ENCODE measurements at regions not wholly inside any gene's neighbourhood (a gene's known extent, or its start where the extent isn't known, plus 50 kb on each side); places are given as distances from the start of the nearest gene placed in this dataset.

DNA sequence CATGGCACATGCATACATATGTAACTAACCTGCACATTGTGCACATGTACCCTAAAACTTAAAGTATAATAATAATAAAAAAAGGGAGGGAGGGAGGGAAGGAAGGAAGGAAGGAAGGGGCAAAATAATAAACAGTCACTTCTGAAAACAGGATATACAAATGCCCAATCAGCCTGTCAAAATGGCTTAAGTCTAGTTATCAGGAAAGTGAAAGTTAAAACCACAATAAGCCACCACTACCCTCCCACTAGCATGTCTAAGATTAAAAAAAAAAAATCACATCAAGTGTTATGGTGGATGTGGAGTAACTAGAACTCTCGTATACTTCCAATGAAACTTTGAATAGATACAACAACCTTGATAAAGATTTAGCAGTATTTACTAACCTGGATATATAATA is 145.6 kb upstream of the GMNC start:
- H3K36me3 Mint-ChIP-seq, result no peaks in the 10 kb centered on the region
- H3K27ac Mint-ChIP-seq, result no peak overlapping the region
- H3K4me3 Mint-ChIP-seq, result no peak overlapping the region
- H3K4me1 Mint-ChIP-seq (ENCODE audit: low read depth), result no peaks in the 10 kb centered on the region
- CTCF ChIA-PET, result no interaction called here
- H3K27me3 Mint-ChIP-seq, result peaks cover 1% of the 10 kb centered on the region
- DNase-seq, result no peak
- intact Hi-C loops (cut with micrococcal nuclease), result no loop called here
- POLR2A ChIA-PET, result no interaction called here
- H3K9me3 Mint-ChIP-seq, result peaks cover 12% of the 10 kb centered on the region

DNA sequence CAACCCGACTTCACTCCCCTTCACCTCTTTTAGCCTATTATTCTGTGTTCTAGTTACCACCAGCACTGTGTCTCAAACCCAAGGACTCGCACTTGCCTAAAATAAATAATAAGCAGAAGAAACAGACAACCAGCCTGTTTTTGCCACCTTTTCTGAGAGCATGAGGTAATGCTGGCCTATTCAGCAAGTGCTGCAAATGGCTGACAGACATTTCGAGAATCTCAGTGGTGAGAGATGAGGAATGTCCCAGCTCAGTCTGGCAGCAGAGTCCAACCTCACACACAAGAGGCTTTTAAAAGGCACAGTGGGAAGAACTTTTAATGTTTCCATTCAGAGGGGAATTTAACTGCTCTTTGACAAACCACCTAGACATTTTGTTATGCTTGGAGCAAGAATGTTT is 143.3 kb upstream of the GMNC start:
- Mint-ChIP-seq H3K27ac (no peak overlapping the region), H3K36me3 (no peaks in the 10 kb centered on the region), H3K4me1 (ENCODE audit: low read depth) (no peaks in the 10 kb centered on the region), H3K9me3 (peaks cover 6% of the 10 kb centered on the region), H3K27me3 (peaks cover 1% of the 10 kb centered on the region), H3K4me3 (no peak overlapping the region)
- intact Hi-C loops (cut with micrococcal nuclease), result no loop called here
- DNase-seq, result no peak
- POLR2A ChIA-PET, result no interaction called here
- CTCF ChIA-PET, result no interaction called here

DNA sequence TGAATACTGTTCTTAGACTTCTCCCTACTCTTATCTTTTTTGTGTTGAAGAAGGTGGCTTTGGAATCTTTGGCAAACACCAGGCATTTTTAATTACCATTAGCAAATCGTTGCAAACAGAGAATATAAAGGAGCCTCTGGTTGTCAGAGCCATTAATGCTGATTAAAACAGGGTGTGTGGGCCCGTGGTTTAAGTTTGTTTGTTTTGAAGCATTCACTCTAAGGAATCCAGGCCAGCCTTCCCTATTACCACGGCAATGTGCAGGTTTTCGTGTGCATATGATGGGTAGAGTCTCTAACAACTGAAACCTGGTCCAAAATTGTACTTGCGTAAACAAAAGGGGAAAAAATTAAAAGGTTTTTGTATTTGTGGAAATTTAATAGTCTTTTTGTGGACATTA is 141.2 kb upstream of the GMNC start:
- intact Hi-C loops (cut with micrococcal nuclease), result no loop called here
- ChIA-PET CTCF (no interaction called here), POLR2A (no interaction called here)
- Mint-ChIP-seq H3K27me3 (peaks cover 1% of the 10 kb centered on the region), H3K27ac (no peak overlapping the region), H3K36me3 (no peaks in the 10 kb centered on the region), H3K4me3 (no peak overlapping the region), H3K9me3 (no peaks in the 10 kb centered on the region), H3K4me1 (ENCODE audit: low read depth) (no peaks in the 10 kb centered on the region)
- DNase-seq, result no peak

DNA sequence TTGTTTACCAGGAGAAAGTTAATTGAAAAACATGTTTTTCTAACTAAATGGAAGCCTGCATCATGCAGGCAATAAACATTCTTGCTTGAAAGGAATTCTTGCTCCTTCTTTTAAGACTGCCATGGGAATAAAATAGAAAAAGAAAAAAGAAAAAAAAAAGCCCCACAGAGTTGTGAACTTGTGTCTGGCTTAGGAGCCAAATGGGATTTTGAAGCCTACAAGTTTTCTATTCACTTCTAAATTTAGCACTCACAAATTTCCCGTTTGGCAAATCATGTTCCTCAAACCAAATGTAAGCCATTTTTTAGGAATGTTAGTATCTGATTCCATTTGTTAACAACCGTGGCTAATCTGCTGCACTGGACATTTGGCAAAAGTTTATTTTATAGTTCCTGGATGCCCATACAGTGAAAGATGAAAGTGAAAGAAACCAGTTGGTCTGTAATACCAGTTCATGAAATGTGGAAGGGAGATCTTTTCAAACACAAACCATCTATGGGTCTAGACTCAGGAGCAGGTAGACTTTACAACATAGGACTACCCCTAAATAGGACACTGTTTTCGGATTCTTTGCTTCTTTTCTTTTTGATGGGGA is 133.8 kb upstream of the GMNC start:
- Mint-ChIP-seq H3K9me3 (peaks cover 2% of the 10 kb centered on the region), H3K27me3 (no peaks in the 10 kb centered on the region), H3K4me1 (ENCODE audit: low read depth) (no peaks in the 10 kb centered on the region), H3K27ac (no peak overlapping the region), H3K4me3 (no peak overlapping the region), H3K36me3 (no peaks in the 10 kb centered on the region)
- intact Hi-C loops (cut with micrococcal nuclease), result no loop called here
- CTCF ChIA-PET, result no interaction called here
- POLR2A ChIA-PET, result no interaction called here
- no peak for DNase-seq

DNA sequence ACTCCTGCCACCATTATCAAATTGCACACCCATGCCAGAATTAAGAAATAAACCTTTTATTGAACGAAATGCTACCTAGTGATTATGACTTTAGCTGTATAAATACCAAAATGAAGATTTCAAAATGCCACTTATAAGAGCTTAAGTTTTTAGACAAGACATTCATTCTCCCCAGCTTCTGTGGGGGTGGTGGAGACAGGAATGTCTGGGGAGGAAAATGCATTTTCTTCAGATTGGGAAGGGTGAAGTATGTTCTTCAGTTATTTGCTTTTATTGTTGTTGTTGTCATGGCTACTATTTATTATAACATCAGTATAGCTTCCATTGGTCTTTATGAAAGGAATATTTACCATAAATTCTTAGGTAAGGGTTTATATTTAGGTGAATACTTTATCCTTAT is 132.7 kb upstream of the GMNC start:
- Mint-ChIP-seq H3K27me3 (no peaks in the 10 kb centered on the region), H3K36me3 (no peaks in the 10 kb centered on the region), H3K9me3 (peaks cover 2% of the 10 kb centered on the region), H3K4me1 (ENCODE audit: low read depth) (no peaks in the 10 kb centered on the region), H3K4me3 (no peak overlapping the region), H3K27ac (no peak overlapping the region)
- CTCF ChIA-PET, result no interaction called here
- POLR2A ChIA-PET, result no interaction called here
- intact Hi-C loops (cut with micrococcal nuclease), result no loop called here
- DNase-seq, result no peak

DNA sequence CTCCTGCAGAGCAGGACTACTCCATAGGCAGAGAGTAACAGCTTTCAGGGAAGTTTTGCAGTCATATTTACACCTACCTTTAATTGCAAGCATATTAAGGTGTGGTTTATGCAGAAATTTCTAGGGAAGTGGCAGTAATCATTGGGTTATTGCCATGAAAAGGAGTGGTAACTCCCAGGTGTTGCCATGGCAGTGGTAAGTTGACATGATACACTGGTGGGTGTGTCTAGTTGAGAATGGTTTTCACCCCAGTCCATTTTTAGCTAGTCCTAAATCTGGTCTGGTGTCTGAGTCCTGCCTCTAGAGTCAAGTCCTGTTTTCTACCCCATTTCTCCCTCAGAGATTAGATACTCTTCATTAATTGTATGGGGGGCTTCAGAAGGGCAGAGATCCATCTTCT is 128.4 kb upstream of the GMNC start:
- Mint-ChIP-seq H3K27ac (no peak overlapping the region), H3K4me1 (ENCODE audit: low read depth) (no peaks in the 10 kb centered on the region), H3K4me3 (no peak overlapping the region), H3K36me3 (no peaks in the 10 kb centered on the region), H3K27me3 (no peaks in the 10 kb centered on the region), H3K9me3 (peaks cover 12% of the 10 kb centered on the region)
- CTCF ChIA-PET, result no interaction called here
- POLR2A ChIA-PET, result no interaction called here
- intact Hi-C loops (cut with micrococcal nuclease), result no loop called here
- DNase-seq, result no peak

DNA sequence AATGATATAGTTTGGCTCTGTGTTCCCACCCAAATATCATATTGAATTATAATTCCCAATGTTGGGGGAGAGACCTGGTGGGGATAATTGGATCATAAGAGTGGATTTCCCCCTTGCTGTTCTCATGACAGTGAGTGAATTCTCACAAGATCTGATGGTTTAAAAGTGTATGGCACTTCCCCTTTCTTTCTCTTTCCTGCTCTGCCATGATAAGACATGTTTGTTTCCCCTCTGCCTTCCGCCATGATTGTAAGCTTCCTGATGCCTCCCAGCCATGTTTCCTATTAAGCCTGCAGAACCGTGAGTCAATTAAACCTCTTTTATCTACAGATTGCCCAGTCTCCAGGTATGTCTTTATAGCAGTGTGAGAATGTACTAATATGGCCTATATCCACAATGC is 126.7 kb upstream of the GMNC start:
- intact Hi-C loops (cut with micrococcal nuclease), result no loop called here
- ChIA-PET CTCF (no interaction called here), POLR2A (no interaction called here)
- Mint-ChIP-seq H3K36me3 (no peaks in the 10 kb centered on the region), H3K4me1 (ENCODE audit: low read depth) (no peaks in the 10 kb centered on the region), H3K27ac (no peak overlapping the region), H3K27me3 (no peaks in the 10 kb centered on the region), H3K9me3 (peaks cover 14% of the 10 kb centered on the region), H3K4me3 (no peak overlapping the region)
- DNase-seq, result no peak

DNA sequence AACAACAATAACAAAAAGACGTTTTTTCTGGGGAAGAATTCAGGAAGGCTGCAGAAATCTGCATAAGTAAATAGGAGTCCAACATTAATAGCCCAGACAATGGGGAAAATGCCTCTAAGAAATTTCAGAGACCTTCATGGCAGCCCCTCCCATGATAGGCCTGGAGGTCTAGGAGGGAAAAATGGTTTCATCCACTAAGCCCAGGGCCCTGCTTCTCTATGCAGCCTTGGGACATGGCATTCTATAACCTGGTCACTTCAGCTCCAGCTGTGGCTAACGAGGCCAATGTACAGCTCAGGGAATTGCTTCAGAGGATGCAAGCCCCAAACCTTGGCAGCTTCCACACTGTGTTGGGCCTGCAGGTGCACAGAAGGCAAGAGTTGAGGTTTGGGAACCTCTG is 125.6 kb upstream of the GMNC start:
- no peak overlapping the region for H3K4me3 Mint-ChIP-seq
- ChIA-PET CTCF (no interaction called here), POLR2A (no interaction called here)
- DNase-seq, result no peak
- intact Hi-C loops (cut with micrococcal nuclease), result no loop called here
- no peaks in the 10 kb centered on the region for H3K36me3 Mint-ChIP-seq
- H3K27ac Mint-ChIP-seq, result no peak overlapping the region
- no peaks in the 10 kb centered on the region for H3K27me3 Mint-ChIP-seq
- H3K4me1 Mint-ChIP-seq (ENCODE audit: low read depth), result no peaks in the 10 kb centered on the region
- H3K9me3 Mint-ChIP-seq, result peaks cover 14% of the 10 kb centered on the region

DNA sequence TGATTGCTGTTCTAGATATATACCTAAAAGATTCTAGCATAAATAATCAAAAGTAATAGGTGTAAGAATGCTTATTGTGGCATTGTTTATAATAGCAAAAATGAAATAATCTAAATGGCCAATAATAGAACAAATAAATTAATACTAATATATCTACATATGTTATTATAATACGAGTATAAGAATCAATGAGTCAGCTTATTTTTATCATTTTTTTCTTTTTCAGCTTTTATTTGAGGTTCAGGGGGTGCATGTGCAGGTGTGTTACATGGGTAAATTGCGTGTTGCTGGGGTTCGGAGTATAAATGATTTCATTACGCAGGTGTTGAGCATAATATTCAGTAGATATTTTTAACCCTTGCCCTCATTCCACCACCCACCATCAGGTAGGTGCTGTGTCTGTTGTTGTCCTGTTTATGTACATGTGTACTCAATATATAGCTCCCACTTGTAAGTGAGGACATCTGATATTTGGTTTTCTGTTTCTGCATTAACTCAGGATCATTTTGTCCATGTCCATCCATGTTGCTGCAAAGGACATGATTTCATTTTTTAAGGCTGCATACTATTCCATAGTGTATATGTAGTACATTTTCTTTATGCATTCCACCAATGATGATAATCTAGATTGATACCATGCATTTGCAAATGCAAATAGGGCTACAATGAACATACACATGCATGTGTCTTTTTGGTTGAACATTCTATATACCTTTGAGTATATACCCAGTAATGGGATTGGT is 122.2 kb upstream of the GMNC start:
- peaks cover 14% of the 10 kb centered on the region for H3K9me3 Mint-ChIP-seq
- H3K27ac Mint-ChIP-seq, result no peak overlapping the region
- no peak for DNase-seq
- no peak overlapping the region for H3K4me3 Mint-ChIP-seq
- no peaks in the 10 kb centered on the region for H3K4me1 Mint-ChIP-seq (ENCODE audit: low read depth)
- no peaks in the 10 kb centered on the region for H3K27me3 Mint-ChIP-seq
- H3K36me3 Mint-ChIP-seq, result no peaks in the 10 kb centered on the region
- ChIA-PET CTCF (interaction anchor here (0.6 kb wide), 1 partner anchor 459 kb away, joined by 3 read pairs; no protein-coding TSS in a partner anchor), POLR2A (no interaction called here)
- intact Hi-C loops (cut with micrococcal nuclease), result no loop called here

DNA sequence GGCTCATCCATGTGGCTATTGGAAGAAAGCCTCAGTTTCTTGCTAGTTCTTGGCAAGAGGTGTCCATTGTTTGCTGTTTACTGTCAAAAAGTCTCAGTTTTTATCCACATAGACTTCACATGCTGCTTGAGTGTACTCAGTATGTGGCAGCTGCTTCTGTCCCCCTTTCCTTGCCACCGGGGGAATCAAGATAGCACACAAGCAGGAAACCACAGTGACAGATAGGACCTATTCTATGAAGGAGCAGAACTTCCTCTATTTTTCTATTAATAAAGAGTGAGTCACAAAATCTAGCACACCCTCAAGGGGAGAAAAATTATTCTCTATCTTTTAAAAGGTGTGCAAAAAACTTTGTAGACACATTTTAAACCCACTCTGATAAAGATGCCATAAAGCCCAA is 121.4 kb upstream of the GMNC start:
- peaks cover 12% of the 10 kb centered on the region for H3K9me3 Mint-ChIP-seq
- intact Hi-C loops (cut with micrococcal nuclease), result no loop called here
- H3K4me3 Mint-ChIP-seq, result no peak overlapping the region
- no peaks in the 10 kb centered on the region for H3K4me1 Mint-ChIP-seq (ENCODE audit: low read depth)
- CTCF ChIA-PET, result no interaction called here
- no peak for DNase-seq
- H3K36me3 Mint-ChIP-seq, result no peaks in the 10 kb centered on the region
- POLR2A ChIA-PET, result no interaction called here
- H3K27ac Mint-ChIP-seq, result no peak overlapping the region
- H3K27me3 Mint-ChIP-seq, result no peaks in the 10 kb centered on the region

DNA sequence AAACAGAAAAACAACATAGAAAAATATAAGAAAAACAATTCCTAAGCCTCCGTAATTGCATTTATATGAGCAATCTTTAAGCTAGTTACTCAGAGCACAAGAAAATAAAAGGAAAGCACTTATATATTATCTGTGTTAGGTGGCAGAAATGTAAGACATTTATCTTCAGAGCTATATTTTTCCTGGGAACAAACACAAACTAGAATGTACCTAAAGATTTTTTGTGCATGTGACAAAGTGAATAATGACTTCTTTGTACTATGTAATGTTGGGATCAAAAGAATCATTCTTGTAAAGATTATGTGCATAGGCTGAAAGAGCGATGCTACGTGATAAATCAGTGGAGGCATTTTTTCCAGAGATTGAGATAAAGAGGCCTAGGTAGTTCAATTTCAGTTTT is 111.3 kb upstream of the GMNC start:
- Mint-ChIP-seq H3K36me3 (no peaks in the 10 kb centered on the region), H3K27me3 (no peaks in the 10 kb centered on the region), H3K4me3 (no peak overlapping the region), H3K9me3 (no peaks in the 10 kb centered on the region), H3K4me1 (ENCODE audit: low read depth) (no peaks in the 10 kb centered on the region), H3K27ac (no peak overlapping the region)
- ChIA-PET CTCF (no interaction called here), POLR2A (no interaction called here)
- intact Hi-C loops (cut with micrococcal nuclease), result no loop called here
- DNase-seq, result no peak

DNA sequence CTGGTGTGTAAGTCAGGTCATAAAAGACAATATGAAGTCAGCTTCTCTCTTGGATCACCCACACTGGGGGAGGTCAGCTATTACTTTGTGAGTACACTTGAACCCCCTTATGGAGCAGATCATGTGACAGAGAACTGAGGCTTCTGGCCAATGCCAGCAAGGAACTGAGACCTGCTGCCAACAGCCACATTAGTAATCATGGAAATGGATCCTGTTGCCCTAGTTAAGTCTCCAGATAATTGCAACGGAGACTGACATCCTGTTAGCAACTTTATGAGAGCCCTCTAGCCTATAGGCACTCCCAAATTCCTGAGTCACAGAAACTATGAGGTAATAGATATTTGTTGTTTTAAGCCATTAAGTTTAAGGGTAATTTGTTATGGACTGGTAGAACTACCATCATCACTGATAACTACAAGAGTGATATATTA is 110.4 kb upstream of the GMNC start:
- H3K4me1 Mint-ChIP-seq (ENCODE audit: low read depth), result no peaks in the 10 kb centered on the region
- no peak overlapping the region for H3K27ac Mint-ChIP-seq
- no peaks in the 10 kb centered on the region for H3K9me3 Mint-ChIP-seq
- intact Hi-C loops (cut with micrococcal nuclease), result no loop called here
- no peak for DNase-seq
- H3K36me3 Mint-ChIP-seq, result no peaks in the 10 kb centered on the region
- H3K27me3 Mint-ChIP-seq, result no peaks in the 10 kb centered on the region
- POLR2A ChIA-PET, result no interaction called here
- CTCF ChIA-PET, result no interaction called here
- no peak overlapping the region for H3K4me3 Mint-ChIP-seq

DNA sequence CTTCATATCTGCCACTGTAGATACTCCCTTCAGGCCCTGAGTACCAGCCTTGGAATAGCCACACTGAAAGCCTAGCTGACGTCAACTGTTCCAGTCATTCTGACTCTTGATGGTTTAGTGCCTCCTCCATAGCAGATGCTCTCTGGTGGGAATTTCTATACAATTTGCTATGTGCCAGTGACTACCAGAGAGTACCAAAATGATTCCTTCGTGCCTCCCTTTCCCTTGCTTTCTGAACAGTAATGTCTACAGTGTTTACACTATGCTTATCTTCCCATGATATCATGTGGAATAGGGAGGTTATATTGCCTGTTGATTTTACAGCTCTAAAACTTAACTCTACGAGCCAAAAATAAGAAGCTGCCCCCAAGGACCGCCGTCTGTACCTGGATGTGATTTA is 109.7 kb upstream of the GMNC start:
- CTCF ChIA-PET, result no interaction called here
- intact Hi-C loops (cut with micrococcal nuclease), result no loop called here
- H3K9me3 Mint-ChIP-seq, result no peaks in the 10 kb centered on the region
- no peak overlapping the region for H3K4me3 Mint-ChIP-seq
- DNase-seq, result no peak
- no peaks in the 10 kb centered on the region for H3K4me1 Mint-ChIP-seq (ENCODE audit: low read depth)
- no peak overlapping the region for H3K27ac Mint-ChIP-seq
- POLR2A ChIA-PET, result no interaction called here
- no peaks in the 10 kb centered on the region for H3K36me3 Mint-ChIP-seq
- no peaks in the 10 kb centered on the region for H3K27me3 Mint-ChIP-seq
